ENCODE measurements at regions not wholly inside any gene's neighbourhood (a gene's known extent, or its start where the extent isn't known, plus 50 kb on each side); places are given as distances from the start of the nearest gene placed in this dataset.

DNA sequence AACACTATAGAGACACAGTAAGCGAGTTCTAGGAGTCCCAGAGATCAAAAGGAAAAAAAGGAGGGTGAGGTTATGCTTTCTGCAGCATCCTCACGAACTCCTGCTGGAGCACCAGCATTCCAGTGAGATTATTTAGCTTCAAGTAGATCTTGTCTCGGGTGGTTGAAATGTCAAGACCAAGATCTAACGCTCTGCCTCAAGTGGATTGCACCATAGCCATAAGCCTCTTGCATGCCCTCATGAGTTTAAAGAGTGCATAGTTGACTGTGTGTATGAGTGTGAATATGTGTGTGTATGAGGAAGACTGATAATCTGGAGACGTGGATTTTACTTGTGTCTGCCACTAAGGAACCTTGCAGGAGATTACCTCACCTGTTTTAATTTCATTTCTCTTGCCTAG, 335.3 kb upstream of the ADAMTSL1 start:
- H3K9me3 ChIP-seq (replicated peaks; ENCODE audit: control insufficient read depth, insufficient read depth, low read length), result no peaks in the 10 kb centered on the region
- H3K79me2 ChIP-seq (ENCODE audit: control insufficient read depth, insufficient read depth, low read length), result no peaks in the 10 kb centered on the region
- no peak overlapping the region for H3K4me3 ChIP-seq (replicated peaks in 1 of 3; ENCODE audit: insufficient read depth in 1 of 3, low read depth in 1 of 3, low read length in 3 of 3)
- H3K27me3 ChIP-seq (ENCODE audit: control insufficient read depth in 2 of 2, insufficient read depth in 2 of 2, low read length in 2 of 2), result peaks cover 0 to 4% of the 10 kb centered on the region in 2 experiments
- no peak overlapping the region for H2AFZ ChIP-seq (ENCODE audit: low read depth, low read length)
- no peaks in the 10 kb centered on the region for H3K36me3 ChIP-seq (ENCODE audit: control insufficient read depth in 2 of 2, extremely low read depth in 1 of 2, insufficient read depth in 2 of 2, low read length in 2 of 2)
- H3K4me2 ChIP-seq (ENCODE audit: insufficient read depth, low read length), result no peak overlapping the region
- no peak overlapping the region for H3K9ac ChIP-seq (replicated peaks; ENCODE audit: extremely low read depth, insufficient read depth, low read length)
- POLR2A ChIA-PET, result no interaction called here
- dilution Hi-C loops (cut with MboI; ENCODE audit: extremely low pct_ligation_motif_present, low sequenced_read_pairs), result no loop called here
- CTCF ChIA-PET, result no interaction called here
- H4K20me1 ChIP-seq (replicated peaks; ENCODE audit: control insufficient read depth, extremely low read depth, insufficient read depth, low read length), result no peaks in the 10 kb centered on the region
- no peak for DNase-seq (ENCODE audit: low read depth, low spot score)
- TF ChIP-seq FOS (IDR thresholded peaks at IDR 0.05; ENCODE audit: borderline replicate concordance, insufficient read depth, low read length), result no peak
- TF ChIP-seq EZH2 (IDR thresholded peaks at IDR 0.05; ENCODE audit: borderline replicate concordance, low read depth, low read length, severe bottlenecking), result no peak
- TF ChIP-seq MYC (IDR thresholded peaks at IDR 0.05; ENCODE audit: low read depth, low read length), result no peak
- no peak for TF ChIP-seq POLR2AphosphoS5 (IDR thresholded peaks at IDR 0.05; ENCODE audit: insufficient read depth, low read depth, low read length)
- TF ChIP-seq MAX (IDR thresholded peaks at IDR 0.05; ENCODE audit: insufficient read depth, insufficient read length), result no peak
- no peak for TF ChIP-seq JUN (IDR thresholded peaks at IDR 0.05; ENCODE audit: borderline replicate concordance, insufficient read depth, insufficient read length, low read depth)
- no peak for TF ChIP-seq GATA2 (IDR thresholded peaks at IDR 0.05; ENCODE audit: insufficient read depth, insufficient read length, low read depth, low read length)
- no peaks in the 10 kb centered on the region for H3K4me1 ChIP-seq (ENCODE audit: control insufficient read depth, extremely low read depth, insufficient read depth, low read length)
- FAIRE-seq, result no peak
- BruUV-seq (replicated peaks), result no TSS peak
- no peak overlapping the region for H3K27ac ChIP-seq (ENCODE audit: insufficient read depth, low read depth, low read length)
- H3K9me1 ChIP-seq (replicated peaks; ENCODE audit: control insufficient read depth, extremely low read depth, insufficient read depth, low read length), result no peaks in the 10 kb centered on the region
- intact Hi-C loops (cut with micrococcal nuclease), result no loop called here

DNA sequence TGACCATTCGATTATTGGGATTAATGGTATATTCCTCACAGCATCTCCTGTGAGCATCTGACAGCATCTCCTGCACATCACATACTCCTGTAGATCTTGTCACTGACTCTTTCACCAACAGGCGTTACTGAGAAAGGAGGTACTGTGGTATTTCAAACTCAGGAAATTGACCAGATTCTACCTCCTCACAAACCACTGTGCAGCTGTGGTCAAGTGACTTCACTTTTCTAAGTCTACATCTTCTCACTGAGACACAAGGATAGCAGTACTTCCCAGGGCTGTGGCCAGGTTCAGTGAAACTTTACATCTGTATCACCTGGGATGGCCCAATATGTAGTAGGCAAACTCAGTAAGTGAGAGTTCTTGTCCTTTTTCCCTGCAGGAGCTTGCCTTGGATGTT, 332.3 kb upstream of the ADAMTSL1 start:
- Histone ChIP-seq H3K4me1 (ENCODE audit: control insufficient read depth, extremely low read depth, insufficient read depth, low read length) (no peaks in the 10 kb centered on the region), H3K9me3 (replicated peaks; ENCODE audit: control insufficient read depth, insufficient read depth, low read length) (no peaks in the 10 kb centered on the region), H3K27ac (ENCODE audit: insufficient read depth, low read depth, low read length) (no peak overlapping the region), H3K9ac (replicated peaks; ENCODE audit: extremely low read depth, insufficient read depth, low read length) (no peak overlapping the region), H3K36me3 (ENCODE audit: control insufficient read depth in 2 of 2, extremely low read depth in 1 of 2, insufficient read depth in 2 of 2, low read length in 2 of 2) (no peaks in the 10 kb centered on the region), H2AFZ (ENCODE audit: low read depth, low read length) (no peak overlapping the region), H3K27me3 (ENCODE audit: control insufficient read depth in 2 of 2, insufficient read depth in 2 of 2, low read length in 2 of 2) (peaks cover 0 to 3% of the 10 kb centered on the region in 2 experiments), H3K79me2 (ENCODE audit: control insufficient read depth, insufficient read depth, low read length) (no peaks in the 10 kb centered on the region), H3K9me1 (replicated peaks; ENCODE audit: control insufficient read depth, extremely low read depth, insufficient read depth, low read length) (no peaks in the 10 kb centered on the region), H3K4me3 (replicated peaks in 1 of 3; ENCODE audit: insufficient read depth in 1 of 3, low read depth in 1 of 3, low read length in 3 of 3) (no peak overlapping the region), H3K4me2 (ENCODE audit: insufficient read depth, low read length) (no peak overlapping the region), H4K20me1 (replicated peaks; ENCODE audit: control insufficient read depth, extremely low read depth, insufficient read depth, low read length) (no peaks in the 10 kb centered on the region)
- intact Hi-C loops (cut with micrococcal nuclease) (no loop called here), dilution Hi-C loops (cut with MboI; ENCODE audit: extremely low pct_ligation_motif_present, low sequenced_read_pairs) (no loop called here)
- DNase-seq (ENCODE audit: low read depth, low spot score) (no peak), FAIRE-seq (no peak)
- no TSS peak for BruUV-seq (replicated peaks)
- no peak for TF ChIP-seq EZH2 (IDR thresholded peaks at IDR 0.05; ENCODE audit: borderline replicate concordance, low read depth, low read length, severe bottlenecking)
- TF ChIP-seq JUN (IDR thresholded peaks at IDR 0.05; ENCODE audit: borderline replicate concordance, insufficient read depth, insufficient read length, low read depth), result no peak
- no peak for TF ChIP-seq GATA2 (IDR thresholded peaks at IDR 0.05; ENCODE audit: insufficient read depth, insufficient read length, low read depth, low read length)
- TF ChIP-seq CTCF (IDR thresholded peaks at IDR 0.05; ENCODE audit: extremely low read depth in 1 of 2, insufficient read depth in 1 of 2, low read depth in 1 of 2, low read length in 2 of 2), result no peak
- TF ChIP-seq POLR2AphosphoS5 (IDR thresholded peaks at IDR 0.05; ENCODE audit: insufficient read depth, low read depth, low read length), result no peak
- TF ChIP-seq FOS (IDR thresholded peaks at IDR 0.05; ENCODE audit: borderline replicate concordance, insufficient read depth, low read length), result no peak
- no peak for TF ChIP-seq MAX (IDR thresholded peaks at IDR 0.05; ENCODE audit: insufficient read depth, insufficient read length)
- ChIA-PET POLR2A (no interaction called here), CTCF (interaction anchor here (1.4 kb wide), 2 partner anchors 9 to 835 kb away, joined by 3 to 4 read pairs; no protein-coding TSS in a partner anchor)
